ENCODE measurements at regions not wholly inside any gene's neighbourhood (a gene's known extent, or its start where the extent isn't known, plus 50 kb on each side); places are given as distances from the start of the nearest gene placed in this dataset.

- TF ChIP-seq CTCF (IDR thresholded peaks at IDR 0.05; ENCODE audit: low read depth, low read length): no peak
- no peak for DNase-seq (ENCODE audit: extremely low read depth, low read depth)
These were observed 208.2 kb upstream of the INHBA start for GRCh38 chr7:41910940-41911600.

GRCh38 chr7:41907444-41907843 is 204.6 kb upstream of the INHBA start:
- TF ChIP-seq CTCF (IDR thresholded peaks at IDR 0.05; ENCODE audit: low read depth, low read length): no peak
- no peak for DNase-seq (ENCODE audit: extremely low read depth, low read depth)

DNA sequence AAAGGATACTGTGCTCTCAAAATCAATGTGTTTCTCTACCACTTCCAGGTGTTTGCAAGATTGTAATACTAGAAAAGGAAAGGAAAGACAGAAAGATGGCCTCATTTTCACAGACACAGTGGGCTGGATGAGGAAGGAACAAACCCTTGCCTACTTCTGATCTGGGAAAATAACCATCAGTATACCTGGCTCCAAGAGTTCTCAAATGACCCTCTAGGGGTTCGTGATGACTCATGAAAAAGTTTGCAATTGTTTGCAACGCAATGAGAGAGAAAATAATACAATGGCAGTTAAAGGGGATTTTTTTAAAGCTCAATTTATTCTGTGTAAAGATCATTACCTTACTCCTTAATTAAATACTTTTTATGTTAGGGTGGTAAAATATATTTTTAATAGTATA is 197.6 kb upstream of the INHBA start:
- no peak for TF ChIP-seq CTCF (IDR thresholded peaks at IDR 0.05; ENCODE audit: low read depth, low read length)
- no peak for DNase-seq (ENCODE audit: extremely low read depth, low read depth)

- no peak for TF ChIP-seq CTCF (IDR thresholded peaks at IDR 0.05; ENCODE audit: low read depth, low read length)
- DNase-seq (ENCODE audit: extremely low read depth, low read depth): no peak
These were observed 197.0 kb upstream of the INHBA start for GRCh38 chr7:41899823-41900433.

GRCh38 chr7:41893656-41894055 is 190.8 kb upstream of the INHBA start:
- no peak for TF ChIP-seq CTCF (IDR thresholded peaks at IDR 0.05; ENCODE audit: low read depth, low read length)
- DNase-seq (ENCODE audit: extremely low read depth, low read depth): no peak

DNA sequence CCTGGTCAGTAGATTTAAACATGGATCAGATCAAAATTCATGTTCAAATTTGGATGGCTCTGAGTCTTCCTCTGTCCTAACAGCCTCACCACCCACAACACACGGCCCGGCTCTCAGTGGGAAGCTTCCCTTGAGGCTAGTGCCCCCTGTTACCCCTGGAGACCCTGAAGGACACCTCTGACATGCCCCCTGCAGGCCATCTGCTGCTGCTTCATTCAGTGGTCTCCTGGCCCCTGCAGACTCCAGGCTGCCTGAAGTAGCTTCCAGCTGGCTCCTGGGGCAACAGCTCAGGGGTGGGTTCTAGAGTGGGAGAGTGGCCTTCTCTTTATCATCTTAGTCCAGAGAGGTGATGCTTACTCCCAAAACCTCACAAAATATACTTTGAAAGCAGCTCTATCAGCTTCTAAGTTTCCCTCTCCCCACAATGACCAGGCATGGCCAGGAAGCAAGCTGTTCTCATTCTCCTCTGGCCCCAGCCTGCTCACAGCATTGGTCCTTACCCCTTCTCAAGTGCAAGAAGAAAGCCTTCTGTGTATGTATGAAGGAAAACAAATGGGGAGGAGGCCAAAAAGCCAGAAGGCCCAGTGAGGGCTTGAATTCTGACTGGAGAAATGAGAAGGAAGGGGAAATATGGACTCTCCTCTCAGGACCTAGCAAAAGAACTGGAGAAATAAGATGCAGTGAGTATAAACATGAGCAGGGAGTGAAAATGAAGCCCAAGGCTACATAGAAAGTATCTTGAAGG is 189.6 kb upstream of the INHBA start:
- TF ChIP-seq CTCF (IDR thresholded peaks at IDR 0.05; ENCODE audit: low read depth, low read length): no peak
- no peak for DNase-seq (ENCODE audit: extremely low read depth, low read depth)

GRCh38 chr7:41891950-41892349 is 189.1 kb upstream of the INHBA start:
- no peak for DNase-seq (ENCODE audit: extremely low read depth, low read depth)
- TF ChIP-seq CTCF (IDR thresholded peaks at IDR 0.05; ENCODE audit: low read depth, low read length): no peak
